ENCODE measurements at regions not wholly inside any gene's neighbourhood (a gene's known extent, or its start where the extent isn't known, plus 50 kb on each side); places are given as distances from the start of the nearest gene placed in this dataset.

DNA sequence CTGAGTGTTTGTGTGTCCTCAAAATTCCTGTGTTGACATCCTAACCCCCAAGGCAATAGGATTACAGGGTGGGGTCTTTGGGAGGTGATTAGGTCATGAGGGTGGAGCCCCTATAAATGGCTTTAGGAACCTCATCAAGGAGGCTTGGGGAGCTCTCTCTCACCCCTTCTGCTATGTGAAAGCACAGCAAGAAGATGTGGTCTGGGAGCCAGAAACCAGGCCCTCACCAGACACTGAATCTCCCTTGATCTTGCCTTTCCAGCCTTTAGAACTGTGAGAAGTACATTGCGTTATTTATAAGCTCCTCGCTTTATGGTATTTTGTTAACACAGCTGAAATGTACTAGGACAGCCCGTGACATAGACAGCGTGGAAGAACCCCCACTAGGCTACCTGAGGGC, 712.0 kb upstream of the SGCG start:
- no peak overlapping the region for H3K9ac ChIP-seq (ENCODE audit: low read length)
- TF ChIP-seq YY1 (IDR thresholded peaks at IDR 0.05; ENCODE audit: extremely low read depth, insufficient replicate concordance, low read depth, low read length): no peak
- no peak for TF ChIP-seq CTCF (IDR thresholded peaks at IDR 0.05 in 2 of 3, conservative IDR thresholded peaks at IDR 0.05 in 1 of 3; ENCODE audit: borderline replicate concordance in 1 of 3, insufficient read depth in 1 of 3, low read depth in 2 of 3, low read length in 2 of 3)
- TF ChIP-seq CBX3 (IDR thresholded peaks at IDR 0.05; ENCODE audit: low read depth): no peak
- no peak for TF ChIP-seq POLR2AphosphoS5 (IDR thresholded peaks at IDR 0.05; ENCODE audit: low read depth, low read length)
- TF ChIP-seq JUND (IDR thresholded peaks at IDR 0.05): no peak
- TF ChIP-seq CEBPB (IDR thresholded peaks at IDR 0.05; ENCODE audit: low read depth): no peak
- no peak for TF ChIP-seq TCF7L2 (IDR thresholded peaks at IDR 0.05; ENCODE audit: borderline replicate concordance, extremely low read depth, insufficient read depth, insufficient read length)
- no peak for TF ChIP-seq RAD21 (IDR thresholded peaks at IDR 0.05; ENCODE audit: low read depth)
- TF ChIP-seq EZH2 (IDR thresholded peaks at IDR 0.05): no peak
- TF ChIP-seq FOSL1 (IDR thresholded peaks at IDR 0.05; ENCODE audit: low read depth): no peak
- TF ChIP-seq EZH2phosphoT487 (IDR thresholded peaks at IDR 0.05; ENCODE audit: borderline replicate concordance): no peak
- no peak for TF ChIP-seq REST (IDR thresholded peaks at IDR 0.05; ENCODE audit: low read depth)
- TF ChIP-seq ZBTB33 (IDR thresholded peaks at IDR 0.05; ENCODE audit: extremely low read depth, insufficient replicate concordance, low read length): no peak
- no peak for TF ChIP-seq SRF (IDR thresholded peaks at IDR 0.05; ENCODE audit: low read depth)
- TF ChIP-seq ZFX (IDR thresholded peaks at IDR 0.05): no peak
- TF ChIP-seq, protein P1, sequence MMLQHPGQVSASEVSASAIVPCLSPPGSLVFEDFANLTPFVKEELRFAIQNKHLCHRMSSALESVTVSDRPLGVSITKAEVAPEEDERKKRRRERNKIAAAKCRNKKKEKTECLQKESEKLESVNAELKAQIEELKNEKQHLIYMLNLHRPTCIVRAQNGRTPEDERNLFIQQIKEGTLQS (IDR thresholded peaks at IDR 0.05): no peak
- no peaks in the 10 kb centered on the region for H4K20me1 ChIP-seq (ENCODE audit: insufficient read depth)
- H3K4me1 ChIP-seq (ENCODE audit: control insufficient read depth in 1 of 2, insufficient read depth in 2 of 2, low read length in 2 of 2): no peaks in the 10 kb centered on the region
- no peaks in the 10 kb centered on the region for H3K9me3 ChIP-seq (ENCODE audit: control insufficient read depth in 1 of 2, insufficient read depth in 1 of 2, low read depth in 1 of 2, low read length in 2 of 2)
- H3K4me2 ChIP-seq (ENCODE audit: low read length): no peak overlapping the region
- POLR2A ChIA-PET: no interaction called here
- CTCF ChIA-PET: no interaction called here
- ATAC-seq (no peak), DNase-seq (ENCODE audit: low read depth, low spot score) (no peak)
- H2AFZ ChIP-seq (ENCODE audit: low read depth, low read length, poor library complexity, severe bottlenecking): no peak overlapping the region
- intact Hi-C loops (cut with micrococcal nuclease): no loop called here
- no peak overlapping the region for H3K4me3 ChIP-seq (replicated peaks in 1 of 2; ENCODE audit: low read depth in 1 of 2, low read length in 2 of 2)
- H3K36me3 ChIP-seq (ENCODE audit: control insufficient read depth in 1 of 2, insufficient read depth in 2 of 2, low read length in 2 of 2): no peaks in the 10 kb centered on the region
- no peaks in the 10 kb centered on the region for H3K9me2 ChIP-seq (ENCODE audit: insufficient read depth)
- no peak overlapping the region for H3K27ac ChIP-seq (ENCODE audit: low read depth, low read length)
- RAD21 ChIA-PET (ENCODE audit: low non-redundant PET in 1 of 2, low total read pairs in 2 of 2, uncharacterized antibody in 2 of 2, unreplicated experiment in 2 of 2): no interaction called here
- no peaks in the 10 kb centered on the region for H3K27me3 ChIP-seq (ENCODE audit: insufficient read depth, low read length)
- no peaks in the 10 kb centered on the region for H3K79me2 ChIP-seq (ENCODE audit: insufficient read depth, low read length)
- BruUV-seq (replicated peaks): no TSS peak

Measured in HCT116 (cell line).